Left hindlimb (tissue), 1 donor: ENCODE measurements at regions not wholly inside any gene's neighbourhood (a gene's known extent, or its start where the extent isn't known, plus 50 kb on each side); places are given as distances from the start of the nearest gene placed in this dataset.
A peak's percentile ranks its signal among the peaks of the same experiment; 100 is the strongest.

Experiments
- DNase-seq: peaks from one replicate; pipeline ENCODE4 v3.0.0-alpha.2; 2018

DNA sequence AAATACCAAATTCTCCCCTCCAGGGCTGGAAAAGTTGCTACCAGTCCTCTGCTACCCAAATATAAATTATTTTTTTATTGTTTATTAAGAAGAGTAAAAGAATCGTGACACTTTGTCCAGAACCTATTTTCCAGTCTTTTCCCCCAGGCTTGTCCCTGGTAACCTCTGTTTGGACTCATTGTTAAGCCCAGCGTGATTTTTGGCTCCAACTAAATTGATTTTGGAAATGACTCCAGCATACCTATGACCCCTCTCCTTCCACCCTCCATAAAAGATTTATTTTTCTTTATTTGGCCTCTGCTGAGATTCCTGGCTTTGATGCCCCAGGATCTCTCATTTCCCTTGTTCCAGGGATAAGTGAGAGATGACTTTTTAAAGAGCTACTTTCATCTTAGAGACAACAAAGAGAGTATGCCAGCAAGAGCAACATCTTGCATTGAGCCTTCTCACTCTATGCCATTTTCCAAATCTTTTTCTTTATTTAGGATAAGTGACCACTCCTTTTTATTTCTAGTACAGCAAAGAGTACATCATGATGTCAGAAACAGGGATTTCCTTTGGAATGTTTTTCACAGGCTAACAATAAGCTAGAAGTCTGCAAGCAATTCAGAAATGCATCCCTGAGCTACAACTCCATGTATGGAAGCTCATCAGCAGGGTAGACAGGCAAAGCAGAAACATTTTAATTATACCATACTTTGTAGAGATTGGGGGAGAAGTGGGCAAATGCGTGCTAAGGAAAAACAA, 75.8 kb downstream of the DAD1 start:
- no peak for DNase-seq

DNA sequence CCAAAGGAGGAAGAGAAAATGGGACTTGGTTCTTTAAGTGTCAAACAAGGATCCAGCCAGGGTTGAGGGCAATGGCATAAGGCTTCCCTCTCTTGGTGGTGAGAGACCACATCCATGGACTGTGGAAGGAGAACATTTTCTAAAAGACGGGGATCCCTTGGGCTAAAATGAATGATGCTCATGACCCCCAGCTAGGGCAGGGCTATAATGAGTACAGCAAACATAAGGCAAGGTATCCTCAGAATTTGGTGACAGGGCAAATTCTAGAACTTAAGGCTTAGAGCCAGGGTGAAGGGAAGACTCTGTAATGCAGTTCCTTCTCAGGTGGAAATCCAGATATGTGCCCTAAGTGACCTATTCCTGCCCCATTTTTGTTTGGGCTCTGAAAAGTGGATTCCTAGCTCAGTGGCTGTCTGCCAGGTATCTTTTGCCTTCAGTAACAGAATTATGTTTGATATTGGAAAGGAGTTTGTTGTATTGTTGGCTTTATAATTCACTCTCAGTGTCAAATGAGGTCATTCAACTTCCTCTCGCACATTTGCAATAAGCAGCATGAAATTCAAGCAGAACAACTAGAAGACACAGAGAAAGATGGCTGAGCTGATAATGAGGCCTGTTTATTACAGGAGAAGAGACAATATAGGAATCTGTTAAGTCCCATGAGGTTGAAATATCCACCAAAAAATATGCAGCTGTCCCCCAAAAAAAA, 76.8 kb downstream of the DAD1 start:
- no peak for DNase-seq

DNA sequence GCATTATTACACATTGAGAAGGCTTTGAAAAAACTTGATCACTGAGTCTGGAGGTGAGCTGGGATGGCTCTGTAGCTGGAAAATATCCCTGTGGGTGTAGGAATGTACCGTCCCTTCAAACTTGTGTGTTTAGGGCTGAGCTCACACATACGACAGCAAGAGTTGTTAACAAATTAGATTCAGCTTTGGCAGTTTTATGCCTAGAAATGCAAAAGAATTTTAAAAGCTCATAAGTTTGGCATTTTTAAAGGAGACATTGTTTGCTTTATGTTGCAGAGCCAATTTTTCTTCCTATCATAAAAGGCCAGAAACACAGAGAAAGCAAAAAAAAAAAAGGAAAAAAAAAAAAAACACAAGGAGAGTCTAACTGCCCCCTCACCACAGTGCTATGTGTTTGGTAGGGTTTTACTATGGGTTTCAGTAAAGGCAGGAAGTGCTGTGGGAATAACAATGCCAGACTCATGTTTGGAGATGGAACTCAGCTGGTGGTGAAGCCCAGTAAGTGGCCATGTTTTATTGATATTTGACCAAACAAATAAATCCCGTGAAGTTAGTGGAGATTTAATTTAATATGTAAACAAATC, 78.4 kb downstream of the DAD1 start:
- DNase-seq = no peak

DNA sequence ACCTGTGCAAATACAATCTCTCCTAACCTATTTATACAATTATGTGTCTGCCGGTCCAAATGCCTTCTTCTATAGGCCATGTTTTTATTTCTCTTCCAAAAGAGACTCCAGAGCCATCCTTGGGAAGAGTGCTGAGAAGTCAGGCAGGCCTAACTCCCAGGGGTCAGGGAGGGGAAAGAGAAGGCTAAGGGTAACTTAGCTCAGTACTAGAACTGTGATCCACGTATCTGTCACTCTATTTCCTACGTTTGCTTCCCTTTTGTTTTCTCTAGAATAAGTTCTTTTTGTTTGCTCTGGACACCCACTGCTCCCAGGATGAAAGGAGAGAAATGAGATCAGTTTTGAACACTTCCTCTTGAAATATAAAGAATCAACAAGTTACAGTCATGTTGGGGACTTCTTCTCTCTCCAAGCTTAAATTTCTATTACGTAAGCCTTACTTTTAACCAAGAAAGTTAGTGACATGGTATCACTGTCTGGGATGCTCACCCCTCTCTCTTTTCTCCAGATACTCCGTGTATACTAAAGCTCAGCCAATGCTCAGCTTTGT, 79.2 kb downstream of the DAD1 start:
- DNase-seq = no peak

DNA sequence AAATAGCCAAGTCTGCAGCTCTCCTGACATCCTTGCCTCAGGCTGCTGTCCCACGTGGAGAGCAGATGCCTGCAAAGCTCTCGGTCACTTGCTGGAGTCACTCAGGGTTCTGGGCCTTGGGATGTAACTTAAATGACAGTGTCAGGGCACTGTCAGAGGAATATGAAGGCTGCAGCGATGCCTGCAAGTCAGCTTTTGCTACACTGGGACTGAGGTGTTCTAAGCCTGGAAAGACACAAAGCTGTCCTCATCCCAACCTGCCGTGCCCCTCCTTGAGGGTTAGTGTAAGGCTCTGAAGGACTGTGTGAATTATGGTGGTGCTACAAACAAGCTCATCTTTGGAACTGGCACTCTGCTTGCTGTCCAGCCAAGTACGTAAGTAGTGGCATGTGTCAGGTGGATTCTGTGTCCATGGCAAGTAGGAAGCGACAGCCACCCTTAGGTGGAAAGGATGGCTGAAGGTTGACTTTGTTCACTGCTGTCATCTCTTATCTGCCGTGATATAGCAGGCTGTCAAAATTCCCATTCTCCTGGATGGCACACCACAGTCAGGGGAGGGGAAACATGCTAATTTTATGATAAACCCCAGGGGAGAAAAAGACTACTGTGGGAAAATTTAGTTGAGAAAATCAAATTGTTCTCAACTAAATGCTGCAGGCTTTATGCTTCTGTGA, 79.9 kb downstream of the DAD1 start:
- DNase-seq = no peak

DNA sequence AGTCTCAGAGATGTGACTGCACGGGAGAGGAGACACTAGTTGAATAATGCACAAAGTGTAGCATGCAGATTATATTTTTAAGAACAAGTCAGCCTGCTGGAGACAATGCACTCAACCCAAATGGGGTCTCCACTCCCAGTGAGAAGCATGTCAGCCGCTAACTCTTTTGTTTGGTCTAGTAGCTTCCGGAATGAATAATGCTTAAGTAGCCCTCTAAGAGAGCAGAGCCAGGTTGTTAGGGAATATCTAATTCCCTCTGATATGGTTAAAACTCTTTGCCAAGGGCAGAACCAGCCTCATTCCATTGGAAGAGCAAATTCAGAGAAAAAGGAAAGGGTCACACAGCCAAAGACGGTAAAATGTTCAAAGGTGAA, 80.4 kb downstream of the DAD1 start:
- DNase-seq = no peak

DNA sequence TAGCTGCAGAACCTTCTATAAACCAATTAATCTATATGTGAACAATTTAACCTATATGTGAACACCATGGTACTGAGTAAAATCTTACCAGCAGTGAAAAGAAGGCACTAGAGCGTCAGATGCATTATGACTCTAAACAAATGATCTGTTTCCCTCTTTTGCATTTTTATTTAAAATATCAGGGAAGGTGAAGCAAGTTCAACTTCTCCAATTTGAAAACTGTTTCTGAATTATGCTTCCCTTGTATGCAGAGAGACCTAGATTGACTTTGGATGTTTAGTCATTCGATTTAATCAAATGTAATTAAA, 80.9 kb downstream of the DAD1 start:
- no peak for DNase-seq

DNA sequence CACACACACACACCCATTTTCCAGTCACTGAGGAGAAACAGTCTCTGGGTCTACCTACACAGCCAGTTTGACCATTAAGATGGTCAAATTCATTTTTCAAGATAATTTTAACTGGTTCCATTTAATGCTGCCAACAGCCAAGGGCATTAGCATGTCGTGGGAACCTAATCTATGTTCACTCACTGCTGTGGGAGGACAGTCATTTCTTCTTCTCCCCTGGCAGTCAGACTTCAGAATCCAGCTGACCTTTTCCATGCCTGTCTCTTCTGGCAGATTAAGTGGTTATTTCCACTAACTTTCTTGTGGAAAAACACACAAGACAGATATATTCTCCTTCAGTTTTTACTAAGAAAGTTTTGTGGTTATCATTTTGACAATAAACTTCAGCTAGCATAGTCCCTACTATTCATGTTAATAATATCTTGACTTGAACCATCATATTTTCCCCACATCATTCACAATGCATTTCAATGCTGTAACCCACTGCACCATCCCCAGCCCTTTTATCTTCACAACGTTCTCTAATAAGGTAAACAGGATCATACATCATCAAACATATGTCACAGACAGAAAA, 82.2 kb downstream of the DAD1 start:
- DNase-seq = no peak

DNA sequence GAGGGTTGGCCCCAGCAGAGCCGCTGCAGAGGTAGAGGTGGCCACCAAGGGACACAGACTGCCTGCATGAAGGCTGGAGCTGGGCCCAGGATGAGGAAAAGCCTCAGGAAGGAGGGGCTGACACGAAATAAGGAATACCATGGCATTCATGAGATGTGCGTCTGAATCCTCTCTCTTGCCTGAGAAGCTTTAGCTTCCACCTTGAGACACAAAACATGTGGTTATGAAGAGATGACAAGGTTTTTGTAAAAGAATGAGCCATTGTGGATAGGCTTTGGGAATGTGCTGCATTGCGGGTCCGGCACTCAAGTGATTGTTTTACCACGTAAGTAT, 82.7 kb downstream of the DAD1 start:
- DNase-seq = no peak

DNA sequence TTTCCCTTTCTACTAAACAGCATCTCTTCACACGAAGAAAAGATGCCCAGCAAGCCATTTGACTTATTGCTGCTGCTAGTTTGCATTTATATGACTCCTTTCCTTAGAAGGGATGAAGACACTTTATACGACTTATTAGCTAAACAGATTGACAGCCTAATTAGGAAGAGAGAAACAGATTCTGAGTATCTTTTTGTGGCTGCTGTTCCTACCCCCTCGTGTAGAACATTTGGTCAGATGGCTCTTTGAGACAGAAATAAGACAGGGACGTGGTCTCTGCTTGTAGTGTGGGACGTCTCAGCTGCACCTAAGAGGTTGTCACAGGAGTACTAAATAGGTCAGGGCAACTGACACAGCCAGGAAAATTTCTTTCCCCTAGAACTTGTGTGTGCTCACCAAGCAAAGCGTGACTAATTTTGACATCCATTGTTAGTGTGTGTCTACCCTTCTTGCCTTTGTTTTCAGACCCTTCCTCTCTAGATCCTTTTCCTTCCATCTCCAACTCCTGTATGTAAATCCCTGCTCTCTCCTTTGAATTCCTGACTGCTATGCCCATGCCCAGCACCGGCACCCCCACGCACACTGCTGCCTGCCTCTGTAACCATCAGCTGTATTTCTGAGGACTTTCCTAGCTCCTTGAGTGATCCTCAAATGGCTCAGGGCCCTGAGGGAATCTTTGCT, 83.2 kb downstream of the DAD1 start:
- DNase-seq = no peak

DNA sequence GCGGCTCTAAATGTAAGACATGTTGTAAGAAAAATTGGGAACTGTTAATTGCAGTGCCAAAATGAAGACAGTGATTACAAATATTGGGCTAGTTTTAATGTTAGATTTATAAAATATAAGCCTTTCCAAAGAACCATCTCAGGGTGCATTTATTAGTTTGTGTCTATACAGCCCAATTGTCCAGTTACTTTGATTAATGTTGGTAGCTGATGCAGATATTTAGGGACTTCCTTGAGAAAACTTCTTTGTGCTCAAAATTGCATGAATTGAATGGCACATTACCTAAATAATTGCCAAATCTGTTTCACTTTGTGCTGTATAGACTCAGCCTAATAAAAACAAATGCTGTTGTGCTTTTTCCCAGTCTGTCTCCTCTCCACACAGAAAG, 83.7 kb downstream of the DAD1 start:
- no peak for DNase-seq

DNA sequence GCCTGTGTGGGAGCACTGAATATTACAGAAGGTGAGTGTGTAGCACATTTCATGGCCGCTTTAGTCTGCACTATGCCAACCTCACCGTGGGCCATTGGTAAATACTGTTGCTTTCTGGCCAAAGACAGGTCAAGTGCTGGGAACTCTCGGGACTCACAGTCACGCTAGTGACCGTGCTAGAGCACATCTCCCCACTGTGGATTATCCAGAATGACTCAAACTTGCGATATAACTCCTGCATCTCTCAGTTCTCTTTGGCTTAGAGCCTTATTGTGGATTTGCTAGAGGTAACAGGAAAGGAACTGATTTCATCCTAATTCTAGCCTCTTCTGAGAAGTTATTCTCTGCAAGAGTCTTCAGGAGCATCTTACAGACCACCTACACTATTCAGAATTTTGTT, 86.5 kb downstream of the DAD1 start:
- DNase-seq = no peak

DNA sequence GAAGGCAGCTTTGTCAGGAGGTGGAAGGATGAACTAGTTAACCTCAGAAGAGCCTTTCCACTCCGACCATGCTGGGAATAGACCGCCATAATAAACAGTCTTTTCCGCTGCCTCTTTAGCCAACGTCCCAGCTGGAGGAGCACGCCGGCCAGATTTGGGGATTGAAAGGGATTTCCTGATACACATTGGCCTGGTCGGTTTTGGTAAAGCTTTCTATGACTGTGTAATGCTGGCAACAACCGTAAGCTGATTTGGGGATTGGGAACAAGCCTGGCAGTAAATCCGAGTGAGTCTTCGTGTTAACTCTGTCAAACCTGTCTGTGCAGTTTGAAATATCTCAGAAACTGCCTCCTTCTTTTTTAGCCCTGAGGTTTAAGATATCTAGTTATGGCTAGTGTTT, 87.0 kb downstream of the DAD1 start:
- DNase-seq = peak; percentile 71

DNA sequence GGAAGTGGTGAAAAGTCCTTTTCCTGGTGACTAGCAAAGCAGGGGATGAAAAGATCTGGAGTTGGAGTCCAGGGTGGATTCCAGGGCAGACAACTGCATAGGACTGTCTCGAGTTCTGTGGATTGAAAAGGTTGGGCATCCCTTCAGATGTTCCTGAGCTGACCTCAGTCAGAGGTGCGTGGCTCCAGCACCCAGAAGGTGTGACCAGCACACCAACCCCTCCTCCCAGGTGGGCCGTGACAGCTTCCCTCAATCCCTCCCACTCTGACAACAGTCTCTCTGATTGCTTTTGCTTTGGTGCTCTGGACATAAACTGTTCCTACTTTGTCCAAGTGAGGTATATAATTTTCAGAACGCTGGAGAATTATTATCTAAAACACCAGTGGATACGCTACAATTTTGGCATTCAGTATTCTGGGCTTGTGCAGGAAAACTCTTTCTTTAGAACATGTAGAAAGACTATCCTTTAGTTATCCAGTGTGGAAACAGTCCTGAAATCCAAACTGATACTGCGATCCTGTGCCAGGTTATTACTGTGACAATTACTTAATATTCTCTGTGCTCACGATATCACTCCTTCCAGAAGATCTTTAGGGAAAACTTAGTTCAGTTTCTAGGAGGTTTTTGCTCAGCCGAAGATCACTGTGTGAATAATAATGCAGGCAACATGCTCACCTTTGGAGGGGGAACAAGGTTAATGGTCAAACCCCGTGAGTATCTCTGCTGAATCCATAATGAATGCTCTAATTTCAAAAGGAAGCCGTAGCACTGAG, 87.9 kb downstream of the DAD1 start:
- DNase-seq = no peak

DNA sequence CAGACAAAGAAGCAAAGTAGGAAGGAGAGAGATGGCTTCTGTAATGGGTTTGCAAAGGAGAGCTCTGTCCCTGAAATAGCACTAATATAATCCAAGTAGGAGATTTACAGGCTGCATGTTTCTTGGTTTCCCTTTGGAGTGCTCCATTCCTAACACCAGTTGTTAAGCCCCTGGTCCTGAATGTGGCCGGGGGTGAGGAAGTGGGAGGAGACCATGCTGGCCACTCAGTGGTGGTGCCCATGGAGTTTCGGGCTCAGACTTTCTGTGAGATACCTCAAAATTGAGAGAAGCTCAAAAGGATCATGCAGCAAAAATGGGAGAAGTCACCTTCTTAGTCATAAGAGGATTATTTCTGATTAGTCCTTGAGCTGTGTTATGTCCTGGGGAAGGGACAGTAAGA, 88.5 kb downstream of the DAD1 start:
- no peak for DNase-seq

DNA sequence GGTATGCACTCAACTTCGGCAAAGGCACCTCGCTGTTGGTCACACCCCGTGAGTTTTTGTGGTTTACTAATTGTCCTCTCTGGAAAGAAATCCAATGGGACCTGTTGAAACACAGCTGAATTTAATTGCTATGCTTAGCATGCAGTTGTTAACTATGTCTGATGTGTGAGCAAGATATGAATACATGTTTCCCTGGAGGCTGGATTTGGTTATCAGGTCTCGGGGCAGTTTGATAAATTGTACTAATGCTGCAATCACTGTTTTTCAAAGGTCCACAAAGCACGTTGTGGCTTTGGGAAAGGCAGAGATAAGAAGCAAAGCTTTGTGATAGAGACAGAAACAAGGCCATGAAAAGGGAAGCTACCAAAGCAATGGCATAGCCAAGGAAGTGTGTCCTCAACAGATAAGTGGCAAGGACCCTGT, 91.3 kb downstream of the DAD1 start:
- no peak for DNase-seq

DNA sequence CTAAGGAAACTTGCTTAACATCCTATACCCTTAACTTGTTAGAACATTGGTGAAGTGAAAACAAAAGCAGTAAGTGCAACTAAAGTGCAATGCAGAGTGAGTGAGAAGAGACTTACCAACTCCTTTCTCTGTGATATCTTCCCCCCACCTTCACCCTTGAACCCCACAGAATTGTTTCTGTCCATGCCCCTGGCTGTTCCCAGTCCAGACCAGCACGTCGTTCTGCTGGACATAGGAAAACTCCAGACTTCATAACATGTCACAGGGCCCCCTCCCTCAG, 91.9 kb downstream of the DAD1 start:
- DNase-seq = no peak

DNA sequence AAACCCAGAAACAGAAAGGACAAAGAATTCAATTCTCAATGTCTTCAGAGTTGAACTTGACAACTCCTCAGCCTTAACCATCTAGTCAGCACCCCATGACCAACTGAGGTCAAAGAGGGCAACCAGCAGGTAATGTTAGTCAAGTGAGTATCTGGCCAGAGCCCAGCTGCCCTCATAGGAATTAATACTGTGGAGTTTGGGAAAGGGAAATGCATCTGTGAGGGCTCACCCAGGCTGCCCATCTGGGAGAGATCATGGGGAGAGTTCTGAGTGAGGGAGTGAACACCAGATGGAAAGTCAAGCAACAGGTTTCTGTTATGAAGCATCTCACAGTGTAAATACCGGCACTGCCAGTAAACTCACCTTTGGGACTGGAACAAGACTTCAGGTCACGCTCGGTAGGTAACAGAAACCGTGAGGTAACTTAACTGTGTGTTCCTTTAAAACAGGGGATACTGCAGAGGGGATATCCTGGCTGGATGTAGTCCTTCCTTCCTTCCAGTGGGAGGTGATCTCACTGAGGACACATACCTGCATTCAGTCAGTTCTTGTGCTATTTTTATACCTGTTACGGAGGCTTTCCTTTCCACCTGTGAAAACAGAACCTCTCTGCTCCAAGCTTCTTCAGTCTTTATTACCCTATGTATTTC, 94.4 kb downstream of the DAD1 start:
- no peak for DNase-seq

DNA sequence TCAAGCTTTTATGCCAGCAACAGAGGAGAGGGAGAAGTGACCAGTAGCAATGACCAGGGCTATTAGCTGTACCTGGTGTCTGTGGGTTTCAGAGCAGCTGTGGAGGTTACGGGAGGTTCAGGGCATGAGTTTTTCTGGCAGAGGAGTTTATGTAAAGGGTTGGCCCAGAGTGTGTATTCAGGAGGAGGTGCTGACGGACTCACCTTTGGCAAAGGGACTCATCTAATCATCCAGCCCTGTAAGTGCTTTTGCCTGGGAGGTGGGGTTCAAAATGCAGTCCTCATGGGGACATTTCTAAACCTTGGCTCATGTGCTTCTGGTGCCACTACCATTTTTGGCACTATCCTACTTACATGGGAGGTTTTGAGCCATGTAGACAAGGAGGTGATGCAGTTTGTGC, 95.3 kb downstream of the DAD1 start:
- DNase-seq = no peak

DNA sequence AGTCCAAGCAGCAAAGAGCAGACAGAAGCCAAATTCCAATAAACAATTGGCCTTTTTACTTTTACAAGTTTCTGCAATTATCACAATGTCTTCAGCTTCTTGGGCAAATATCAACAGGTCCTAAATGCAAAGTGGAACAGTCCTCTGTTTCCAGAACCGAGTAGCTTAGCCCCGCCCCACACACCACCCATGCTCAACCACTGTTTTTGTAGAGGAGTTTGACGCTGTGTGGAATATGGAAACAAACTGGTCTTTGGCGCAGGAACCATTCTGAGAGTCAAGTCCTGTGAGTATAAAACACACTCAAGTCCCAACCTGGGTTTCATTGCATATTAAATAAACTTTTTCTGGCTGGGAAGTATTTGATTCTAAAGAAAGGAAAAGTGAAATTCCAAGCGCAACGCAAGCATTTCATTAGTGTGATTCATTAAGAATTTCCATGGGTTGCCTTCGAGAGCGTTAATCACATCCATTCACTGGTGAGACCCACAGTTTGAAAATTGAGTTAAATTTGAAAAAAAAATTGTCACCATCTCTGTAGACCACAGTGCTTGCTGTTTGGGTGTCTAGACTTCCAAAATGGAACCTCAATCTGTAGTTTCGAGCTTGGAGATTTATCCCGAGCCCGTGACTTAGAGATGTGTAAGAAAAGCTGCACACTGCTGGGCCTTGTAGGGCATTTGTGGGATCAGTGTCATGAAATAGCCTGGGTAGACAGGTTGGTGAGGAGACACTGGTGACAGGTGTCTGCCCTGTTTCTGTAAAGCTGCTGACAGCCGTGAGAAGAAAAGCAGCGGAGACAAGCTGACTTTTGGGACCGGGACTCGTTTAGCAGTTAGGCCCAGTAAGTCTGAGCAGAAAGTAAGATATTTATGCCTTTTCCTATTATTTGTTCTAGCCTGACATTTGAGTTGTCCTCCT, 96.1 kb downstream of the DAD1 start:
- DNase-seq = no peak
